Breast epithelium (tissue), 3 donors: ENCODE measurements at regions not wholly inside any gene's neighbourhood (a gene's known extent, or its start where the extent isn't known, plus 50 kb on each side); places are given as distances from the start of the nearest gene placed in this dataset.

Experiments used
- CTCF ChIP-seq, 3 donors: fragments of 450-650 bp; IDR thresholded peaks; one replicate each; pipeline ENCODE4 v1.5.1; 2016 to 2017; ENCODE audit warnings: antibody characterized with exemption in 3 of 3, mild to moderate bottlenecking in 3 of 3, moderate library complexity in 3 of 3
- POLR2AphosphoS5 ChIP-seq, 3 donors: sonication (generic); formaldehyde crosslinking; IDR thresholded peaks; one replicate each; pipeline ENCODE4 v1.6.1; 2017; ENCODE audit warnings: antibody characterized with exemption in 3 of 3

- no peak for TF ChIP-seq CTCF (IDR thresholded peaks at IDR 0.05)
- TF ChIP-seq POLR2AphosphoS5 (IDR thresholded peaks at IDR 0.05): no peak
Observed at GRCh38 chr15:54790693-54791092, 406.0 kb downstream of the RSL24D1 start.
